IMR-90 (cell line): ENCODE measurements at regions not wholly inside any gene's neighbourhood (a gene's known extent, or its start where the extent isn't known, plus 50 kb on each side); places are given as distances from the start of the nearest gene placed in this dataset.

Source experiments
- ATAC-seq: fragments of 200-7000 bp; cut with Tn5 transposase; 2 replicates; pipeline ENCODE4 v1.9.1; 2020; ENCODE audit warnings: low read depth, mild to moderate bottlenecking, moderate library complexity
- BruUV-seq: library from RNA; stranded (reverse); fragments of 400-500 nt; replicated peaks from 2 replicates; lab custom pipeline; 2021; lab: Mats Ljungman, UMichigan
- CTCF ChIA-PET: fragments of 300-600 bp; formaldehyde crosslinking; extraction: SDS; loops from one replicate; lab custom pipeline; 2021; ENCODE audit warnings: antibody characterized with exemption; lab: Yijun Ruan, JAX
- POLR2A ChIA-PET: fragments of 300-600 bp; sonication (Branson Sonifier 250); formaldehyde crosslinking; loops from one replicate; lab custom pipeline; 2022; ENCODE audit warnings: antibody characterized with exemption; ENCODE audit not compliant: unreplicated experiment; lab: Charles Lee
- DNase-seq: peaks from one replicate; pipeline ENCODE4 v3.0.0; 2013
- H2AFZ ChIP-seq: replicated peaks from 2 replicates; pipeline ENCODE3; 2013; ENCODE audit warnings: low read length, mild to moderate bottlenecking; ENCODE audit not compliant: poor library complexity
- H2AK5ac ChIP-seq: 2 replicates; pipeline ENCODE4 v1.6.1; 2013; ENCODE audit warnings: low read depth, low read length, inconsistent platforms
- H2AK9ac ChIP-seq: replicated peaks from 2 replicates; pipeline ENCODE3; 2013; ENCODE audit warnings: mild to moderate bottlenecking, low read depth, low read length, moderate library complexity; ENCODE audit not compliant: poor library complexity
- H2BK120ac ChIP-seq: 2 replicates; pipeline ENCODE4 v1.6.1; 2013; ENCODE audit warnings: low read depth, low read length, inconsistent platforms
- H2BK15ac ChIP-seq: 3 replicates; pipeline ENCODE4 v1.6.1; 2013; ENCODE audit warnings: low read depth, low read length, inconsistent platforms
- H2BK20ac ChIP-seq: 2 replicates; pipeline ENCODE4 v1.6.1; 2013; ENCODE audit warnings: low read depth, mild to moderate bottlenecking, inconsistent platforms, low read length, moderate library complexity
- H2BK5ac ChIP-seq: 2 replicates; pipeline ENCODE4 v1.6.1; 2013; ENCODE audit warnings: mild to moderate bottlenecking, low read depth, low read length, inconsistent platforms; ENCODE audit not compliant: poor library complexity, severe bottlenecking
- H3K14ac ChIP-seq: replicated peaks from 2 replicates; pipeline ENCODE4 v1.6.1; 2013; ENCODE audit warnings: low read depth, low read length, inconsistent platforms
- H3K18ac ChIP-seq: 2 replicates; pipeline ENCODE4 v1.6.1; 2013; ENCODE audit warnings: low read depth, low read length, control low read depth
- H3K23ac ChIP-seq: 2 replicates; pipeline ENCODE4 v1.6.1; 2013; ENCODE audit warnings: low read depth, low read length, inconsistent platforms
- H3K27ac ChIP-seq: 2 replicates; pipeline ENCODE4 v1.5.1; 2013; ENCODE audit warnings: mild to moderate bottlenecking, control low read depth, low read length; ENCODE audit not compliant: insufficient read depth
- H3K27me3 ChIP-seq: 2 replicates; pipeline ENCODE4 v1.6.1; 2013; ENCODE audit warnings: low read length; ENCODE audit not compliant: control insufficient read depth, insufficient read depth
- H3K36me3 ChIP-seq: 2 replicates; pipeline ENCODE4 v1.6.1; 2013; ENCODE audit warnings: low read length, mixed read lengths; ENCODE audit not compliant: control insufficient read depth, insufficient read depth
- H3K4ac ChIP-seq: 2 replicates; pipeline ENCODE4 v1.6.1; 2013; ENCODE audit warnings: low read depth, low read length, inconsistent platforms
- H3K4me1 ChIP-seq: 2 replicates; pipeline ENCODE4 v1.6.1; 2013; ENCODE audit warnings: low read length, mixed read lengths; ENCODE audit not compliant: control insufficient read depth, insufficient read depth
- H3K4me2 ChIP-seq: 2 replicates; pipeline ENCODE4 v1.6.1; 2013; ENCODE audit warnings: low read depth, mild to moderate bottlenecking, control low read depth, low read length, moderate library complexity
- H3K4me3 ChIP-seq: 2 replicates; pipeline ENCODE4 v1.5.1; 2013; ENCODE audit warnings: low read depth, mild to moderate bottlenecking, control low read depth, low read length, moderate library complexity; ENCODE audit not compliant: insufficient read depth
- H3K56ac ChIP-seq: 2 replicates; pipeline ENCODE4 v1.6.1; 2013; ENCODE audit warnings: low read length, inconsistent platforms; ENCODE audit not compliant: insufficient read depth; ENCODE audit errors: extremely low read depth
- H3K79me1 ChIP-seq, 2 experiments: 2 replicates each; pipeline ENCODE4 v1.6.1; 2013; ENCODE audit warnings: low read length in 2 of 2, inconsistent platforms in 1 of 2, low read depth in 1 of 2
- H3K9ac ChIP-seq: 2 replicates; pipeline ENCODE4 v1.6.1; 2013; ENCODE audit warnings: low read depth, low read length, control low read depth
- H3K9me1 ChIP-seq: 2 replicates; pipeline ENCODE4 v1.6.1; 2013; ENCODE audit warnings: low read length, inconsistent platforms; ENCODE audit not compliant: insufficient read depth
- H3K9me3 ChIP-seq: 2 replicates; pipeline ENCODE4 v1.6.1; 2013; ENCODE audit warnings: low read length; ENCODE audit not compliant: control insufficient read depth, insufficient read depth
- H4K20me1 ChIP-seq: 2 replicates; pipeline ENCODE4 v1.6.1; 2013; ENCODE audit warnings: low read length, inconsistent platforms; ENCODE audit not compliant: insufficient read depth
- H4K5ac ChIP-seq: 2 replicates; pipeline ENCODE4 v1.6.1; 2013; ENCODE audit warnings: mild to moderate bottlenecking, low read depth, low read length, control low read depth
- H4K8ac ChIP-seq, 2 experiments: 2 replicates each; pipeline ENCODE4 v1.6.1; 2013; ENCODE audit warnings: low read depth in 2 of 2, low read length in 2 of 2, control low read depth in 1 of 2, inconsistent platforms in 1 of 2
- H4K91ac ChIP-seq: 2 replicates; pipeline ENCODE4 v1.6.1; 2013; ENCODE audit warnings: low read depth, low read length, inconsistent platforms; ENCODE audit not compliant: insufficient read depth
- CEBPB ChIP-seq: IDR thresholded peaks from 2 replicates; pipeline ENCODE4 v1.6.1; 2012; ENCODE audit warnings: low read depth, low read length, improper control_type of control experiment
- CHD1 ChIP-seq: IDR thresholded peaks from 2 replicates; pipeline ENCODE4 v1.6.1; 2012; ENCODE audit warnings: low read depth, low read length, improper control_type of control experiment
- MAZ ChIP-seq: IDR thresholded peaks from 2 replicates; pipeline ENCODE4 v1.6.1; 2012; ENCODE audit warnings: low read depth, mild to moderate bottlenecking, low read length, improper control_type of control experiment, moderate library complexity, borderline replicate concordance
- RAD21 ChIP-seq: IDR thresholded peaks from 2 replicates; pipeline ENCODE4 v1.6.1; 2012; ENCODE audit warnings: low read length, improper control_type of control experiment
- SMC3 ChIP-seq: fragments of 150-350 bp; IDR thresholded peaks from 2 replicates; pipeline ENCODE4 v1.6.1; 2016; ENCODE audit warnings: low read depth, mild to moderate bottlenecking, antibody characterized with exemption, low read length, moderate library complexity
- dilution Hi-C: fragments of 300-500 bp; cut with HindIII; formaldehyde crosslinking; loops from one replicate; pipeline ENCODE4 v1.14.3; 2018; ENCODE audit warnings: low sequenced_read_pairs; ENCODE audit not compliant: unreplicated experiment
- in situ Hi-C: fragments of 300-500 bp; cut with MboI; formaldehyde crosslinking; loops from 3 replicates; pipeline ENCODE4 v1.14.3; 2019; ENCODE audit warnings: low sequenced_read_pairs, inconsistent platforms, mixed read lengths
- intact Hi-C: fragments of 100-400 bp; cut with micrococcal nuclease; formaldehyde crosslinking; loops from 2 replicates; pipeline ENCODE4 v1.10.0; 2022

DNA sequence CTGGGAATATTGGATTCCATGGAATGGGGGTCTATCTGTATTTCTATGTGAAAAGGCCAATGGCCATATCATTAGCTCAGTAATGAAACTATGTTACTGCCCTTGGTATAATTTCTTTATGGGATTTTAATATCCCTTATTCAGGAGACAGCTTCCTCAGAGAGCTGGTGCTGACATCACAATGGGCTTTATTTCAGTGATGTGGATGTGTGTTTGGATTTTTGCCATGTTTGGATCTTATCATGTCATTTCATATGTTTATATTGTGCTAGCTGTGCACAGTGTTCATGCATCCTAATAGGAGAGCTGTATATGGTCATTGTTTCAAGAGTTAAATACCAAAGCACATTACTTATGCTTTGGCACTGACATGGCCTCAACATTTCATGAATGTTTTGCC, 806.1 kb upstream of the MAP3K7 start:
- H3K4me1 ChIP-seq: no peaks in the 10 kb centered on the region
- no peak overlapping the region for H2AK9ac ChIP-seq
- POLR2A ChIA-PET: no interaction called here
- no peak overlapping the region for H2BK20ac ChIP-seq
- H3K9me3 ChIP-seq: no peaks in the 10 kb centered on the region
- no peak overlapping the region for H3K27ac ChIP-seq
- no peak for ATAC-seq
- intact Hi-C loops (no loop called here), dilution Hi-C loops (no loop called here), in situ Hi-C loops (no loop called here)
- H2BK5ac ChIP-seq: no peak overlapping the region
- H2BK120ac ChIP-seq: no peak overlapping the region
- no peaks in the 10 kb centered on the region for H3K36me3 ChIP-seq
- DNase-seq: no peak
- no peak overlapping the region for H3K56ac ChIP-seq
- no peaks in the 10 kb centered on the region for H3K79me1 ChIP-seq
- H2AK5ac ChIP-seq: no peak overlapping the region
- no peak overlapping the region for H4K8ac ChIP-seq
- no peaks in the 10 kb centered on the region for H3K9me1 ChIP-seq
- no peak overlapping the region for H3K4ac ChIP-seq
- CTCF ChIA-PET: no interaction called here
- H2BK15ac ChIP-seq: no peak overlapping the region
- H4K5ac ChIP-seq: no peak overlapping the region
- H3K27me3 ChIP-seq: no peaks in the 10 kb centered on the region
- no peak overlapping the region for H3K18ac ChIP-seq
- no peak overlapping the region for H3K23ac ChIP-seq
- H4K20me1 ChIP-seq: no peaks in the 10 kb centered on the region
- no TSS peak for BruUV-seq
- no peak overlapping the region for H3K9ac ChIP-seq
- H3K4me3 ChIP-seq: no peak overlapping the region
- no peak overlapping the region for H2AFZ ChIP-seq
- no peak overlapping the region for H4K91ac ChIP-seq
- no peak overlapping the region for H3K14ac ChIP-seq
- TF ChIP-seq RAD21: no peak
- no peak for TF ChIP-seq MAZ
- no peak for TF ChIP-seq CHD1
- no peak for TF ChIP-seq CEBPB
- no peak for TF ChIP-seq SMC3
- H3K4me2 ChIP-seq: no peak overlapping the region
